Ovary (tissue), 7 donors: ENCODE measurements at regions not wholly inside any gene's neighbourhood (a gene's known extent, or its start where the extent isn't known, plus 50 kb on each side); places are given as distances from the start of the nearest gene placed in this dataset.

Experiments
- DNase-seq, 5 donors: peaks; one replicate each; pipeline ENCODE4 v3.0.0-alpha.2; 2019 to 2020
- H3K27ac ChIP-seq, 2 donors: fragments of 200-600 bp; one replicate each; pipeline versions ENCODE4 v1.5.1 to v1.8.0; 2019 to 2022
- H3K27me3 ChIP-seq: fragments of 200-600 bp; one replicate; pipeline ENCODE4 v1.8.0; 2022
- H3K36me3 ChIP-seq: fragments of 200-600 bp; sonication (generic); one replicate; pipeline ENCODE4 v1.5.1; 2019
- H3K4me1 ChIP-seq: one replicate; pipeline ENCODE4 v1.8.1; 2013; ENCODE audit warnings: mild to moderate bottlenecking, moderate library complexity; ENCODE audit not compliant: insufficient read depth
- H3K4me3 ChIP-seq: fragments of 200-600 bp; sonication (generic); one replicate; pipeline ENCODE4 v1.5.1; 2017
- H3K9me3 ChIP-seq, 2 donors: fragments of 200-600 bp in 1 of 2; sonication (generic) in 1 of 2; one replicate each; pipeline versions ENCODE4 v1.5.1 to v1.8.1; 2013 to 2019; ENCODE audit warnings: mild to moderate bottlenecking in 1 of 2, moderate library complexity in 1 of 2
- EP300 ChIP-seq: sonication (generic); formaldehyde crosslinking; IDR thresholded peaks from one replicate; pipeline ENCODE4 v1.6.1; 2017; ENCODE audit warnings: antibody characterized with exemption
- POLR2A ChIP-seq: fragments of 450-650 bp; IDR thresholded peaks from one replicate; pipeline ENCODE4 v1.6.1; 2017; ENCODE audit warnings: antibody characterized with exemption, mild to moderate bottlenecking, moderate library complexity
- WGBS, 3 donors: extraction: QIAGEN DNeasy Blood & Tissue Kit in 1 of 3; methylation state at CpG; one replicate each; pipeline versions ENCODE4 v1.1.5 to v1.1.7; 2013 to 2017; 5-methylcytosine and 5-hydroxymethylcytosine counted together
- intact Hi-C, 4 donors: fragments of 100-400 bp; cut with DNase I; formaldehyde crosslinking; loops; one replicate each; pipeline versions ENCODE4 v1.11.0 to v1.15.1; 2022 to 2023
- TF ChIP-seq, protein P1 (sequence below), 3 donors: fragments of 450-650 bp in 2 of 3; fragments of 200-600 bp in 1 of 3; IDR thresholded peaks; one replicate each; pipeline versions ENCODE4 v1.5.1 to v1.8.0; 2016 to 2022; ENCODE audit warnings: antibody characterized with exemption in 3 of 3, mild to moderate bottlenecking in 1 of 3
- donor health status: DM: no; HTN: no; CAD: no; lungs with moderate emphysema.
- donor health status: DM: no; HTN: no; CAD: no.
- donor health status: Bipolar disorder and iron deficiency.
- donor health status: DM: no; HTN: no; CAD: no.
- donor health status: DM: yes; HTN: yes; CAD: no.

- no peak overlapping the region for H3K4me3 ChIP-seq
- H3K27me3 ChIP-seq, result no peaks in the 10 kb centered on the region
- intact Hi-C loops, result no loop called here
- no peak overlapping the region for H3K27ac ChIP-seq
- no peaks in the 10 kb centered on the region for H3K36me3 ChIP-seq
- H3K9me3 ChIP-seq, result no peaks in the 10 kb centered on the region
- TF ChIP-seq POLR2A (no peak), EP300 (no peak)
- TF ChIP-seq, protein P1, sequence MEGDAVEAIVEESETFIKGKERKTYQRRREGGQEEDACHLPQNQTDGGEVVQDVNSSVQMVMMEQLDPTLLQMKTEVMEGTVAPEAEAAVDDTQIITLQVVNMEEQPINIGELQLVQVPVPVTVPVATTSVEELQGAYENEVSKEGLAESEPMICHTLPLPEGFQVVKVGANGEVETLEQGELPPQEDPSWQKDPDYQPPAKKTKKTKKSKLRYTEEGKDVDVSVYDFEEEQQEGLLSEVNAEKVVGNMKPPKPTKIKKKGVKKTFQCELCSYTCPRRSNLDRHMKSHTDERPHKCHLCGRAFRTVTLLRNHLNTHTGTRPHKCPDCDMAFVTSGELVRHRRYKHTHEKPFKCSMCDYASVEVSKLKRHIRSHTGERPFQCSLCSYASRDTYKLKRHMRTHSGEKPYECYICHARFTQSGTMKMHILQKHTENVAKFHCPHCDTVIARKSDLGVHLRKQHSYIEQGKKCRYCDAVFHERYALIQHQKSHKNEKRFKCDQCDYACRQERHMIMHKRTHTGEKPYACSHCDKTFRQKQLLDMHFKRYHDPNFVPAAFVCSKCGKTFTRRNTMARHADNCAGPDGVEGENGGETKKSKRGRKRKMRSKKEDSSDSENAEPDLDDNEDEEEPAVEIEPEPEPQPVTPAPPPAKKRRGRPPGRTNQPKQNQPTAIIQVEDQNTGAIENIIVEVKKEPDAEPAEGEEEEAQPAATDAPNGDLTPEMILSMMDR (IDR thresholded peaks at IDR 0.05), result no peak
- no peak for DNase-seq
- H3K4me1 ChIP-seq, result no peaks in the 10 kb centered on the region
Observed at GRCh38 chr4:178192611-178193010, 750.4 kb upstream of the AGA start.

DNA sequence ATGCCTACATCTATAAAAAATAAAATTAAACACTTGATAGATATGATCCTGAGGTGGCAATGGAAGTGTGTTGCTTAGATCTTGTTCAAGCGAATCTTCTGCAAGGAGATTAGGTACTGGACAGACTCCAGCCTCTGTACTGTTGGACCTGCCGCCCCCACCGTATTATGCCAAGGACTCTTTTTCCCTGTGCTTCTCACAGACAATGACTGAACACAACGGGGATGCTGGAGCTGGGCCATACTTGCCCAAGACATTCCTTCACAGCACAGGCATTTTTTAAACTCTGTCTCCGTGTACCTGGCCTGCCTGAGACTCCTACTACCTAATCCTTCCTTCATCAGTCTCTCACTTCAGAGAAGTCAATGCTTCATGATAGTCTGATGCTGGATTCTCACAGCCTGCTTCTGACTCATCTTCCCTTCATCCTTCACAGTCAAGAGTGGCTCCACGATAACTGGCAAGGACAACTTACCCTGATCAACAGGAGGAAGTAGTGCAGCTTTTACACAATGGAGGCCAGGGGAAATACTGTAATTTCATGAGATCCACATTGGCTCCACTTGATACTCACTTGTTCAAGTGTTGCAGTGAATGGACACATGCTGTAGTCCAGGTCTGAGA, 754.6 kb upstream of the AGA start:
- WGBS, 3 donors, result 83 to 87% (median 87%) methylated on average over 6 of the region's 6 CpGs
- no peak for DNase-seq
- Histone ChIP-seq H3K27ac (no peak overlapping the region), H3K4me1 (no peaks in the 10 kb centered on the region), H3K9me3 (no peaks in the 10 kb centered on the region), H3K36me3 (no peaks in the 10 kb centered on the region), H3K4me3 (no peak overlapping the region), H3K27me3 (no peaks in the 10 kb centered on the region)
- no peak for TF ChIP-seq POLR2A
- TF ChIP-seq EP300, result no peak
- TF ChIP-seq, protein P1 (IDR thresholded peaks at IDR 0.05), result no peak
- intact Hi-C loops, result no loop called here

GRCh38 chr4:178198691-178199090, 756.5 kb upstream of the AGA start:
- no peaks in the 10 kb centered on the region for H3K4me1 ChIP-seq
- TF ChIP-seq, protein P1 (IDR thresholded peaks at IDR 0.05), result no peak
- TF ChIP-seq POLR2A (no peak), EP300 (no peak)
- no peak overlapping the region for H3K27ac ChIP-seq
- no peaks in the 10 kb centered on the region for H3K36me3 ChIP-seq
- no peaks in the 10 kb centered on the region for H3K9me3 ChIP-seq
- DNase-seq, result no peak
- no peak overlapping the region for H3K4me3 ChIP-seq
- intact Hi-C loops, result no loop called here
- H3K27me3 ChIP-seq, result no peaks in the 10 kb centered on the region

- TF ChIP-seq, protein P1 (IDR thresholded peaks at IDR 0.05), result no peak
- TF ChIP-seq POLR2A, result no peak
- TF ChIP-seq EP300, result no peak
Observed at GRCh38 chr4:178202422-178202821, 760.2 kb upstream of the AGA start.

More at GRCh38 chr4:178202422-178202821, 760.2 kb upstream of the AGA start:
- no peaks in the 10 kb centered on the region for H3K9me3 ChIP-seq
- intact Hi-C loops, result no loop called here
- no peak for DNase-seq
- no peak overlapping the region for H3K4me3 ChIP-seq
- WGBS, 3 donors, result 79 to 89% (median 82%) methylated on average over 1 of the region's 1 CpG
- H3K27ac ChIP-seq, result no peak overlapping the region
- H3K4me1 ChIP-seq, result no peaks in the 10 kb centered on the region
- no peaks in the 10 kb centered on the region for H3K27me3 ChIP-seq
- no peaks in the 10 kb centered on the region for H3K36me3 ChIP-seq
